Cardiac muscle cell (in vitro differentiated cells and primary cell): ENCODE measurements at regions not wholly inside any gene's neighbourhood (a gene's known extent, or its start where the extent isn't known, plus 50 kb on each side); places are given as distances from the start of the nearest gene placed in this dataset.

ENCODE experiments used
- DNase-seq, 2 donors: peaks; one replicate each; pipeline versions ENCODE4 v3.0.0 to v3.0.0-alpha.2; 2010 to 2017; ENCODE audit warnings: low read depth in 1 of 2, low spot score in 1 of 2
- H3K27ac ChIP-seq: fragments of 200-600 bp; sonication (generic); 2 replicates; pipeline ENCODE4 v1.5.1; 2016
- H3K27me3 ChIP-seq: fragments of 200-600 bp; sonication (generic); 2 replicates; pipeline ENCODE4 v1.6.0; 2016; ENCODE audit warnings: control low read depth
- H3K36me3 ChIP-seq: fragments of 200-600 bp; sonication (generic); 2 replicates; pipeline ENCODE4 v1.5.1; 2016; ENCODE audit warnings: control low read depth
- H3K4me1 ChIP-seq: fragments of 200-600 bp; sonication (generic); 2 replicates; pipeline ENCODE4 v1.8.1; 2017; ENCODE audit warnings: low read depth, mild to moderate bottlenecking, mixed run types
- H3K4me3 ChIP-seq: fragments of 200-600 bp; sonication (generic); 2 replicates; pipeline ENCODE4 v1.5.1; 2016; ENCODE audit warnings: mild to moderate bottlenecking
- H3K9me3 ChIP-seq: fragments of 200-600 bp; sonication (generic); 2 replicates; pipeline ENCODE4 v1.5.1; 2017; ENCODE audit warnings: low read depth, mild to moderate bottlenecking, control low read depth
- CTCF ChIP-seq: IDR thresholded peaks from 2 replicates; pipeline ENCODE4 v1.5.1; 2012; ENCODE audit warnings: low read depth, mild to moderate bottlenecking, low read length

GRCh38 chr10:57788117-57788516 lies 479.6 kb downstream of the IPMK start:
- H3K36me3 ChIP-seq: no peaks in the 10 kb centered on the region
- H3K9me3 ChIP-seq: no peaks in the 10 kb centered on the region
- H3K4me3 ChIP-seq: no peak overlapping the region
- TF ChIP-seq CTCF: no peak
- H3K27ac ChIP-seq: no peak overlapping the region
- H3K27me3 ChIP-seq: no peaks in the 10 kb centered on the region
- no peak for DNase-seq
- H3K4me1 ChIP-seq: no peaks in the 10 kb centered on the region

DNA sequence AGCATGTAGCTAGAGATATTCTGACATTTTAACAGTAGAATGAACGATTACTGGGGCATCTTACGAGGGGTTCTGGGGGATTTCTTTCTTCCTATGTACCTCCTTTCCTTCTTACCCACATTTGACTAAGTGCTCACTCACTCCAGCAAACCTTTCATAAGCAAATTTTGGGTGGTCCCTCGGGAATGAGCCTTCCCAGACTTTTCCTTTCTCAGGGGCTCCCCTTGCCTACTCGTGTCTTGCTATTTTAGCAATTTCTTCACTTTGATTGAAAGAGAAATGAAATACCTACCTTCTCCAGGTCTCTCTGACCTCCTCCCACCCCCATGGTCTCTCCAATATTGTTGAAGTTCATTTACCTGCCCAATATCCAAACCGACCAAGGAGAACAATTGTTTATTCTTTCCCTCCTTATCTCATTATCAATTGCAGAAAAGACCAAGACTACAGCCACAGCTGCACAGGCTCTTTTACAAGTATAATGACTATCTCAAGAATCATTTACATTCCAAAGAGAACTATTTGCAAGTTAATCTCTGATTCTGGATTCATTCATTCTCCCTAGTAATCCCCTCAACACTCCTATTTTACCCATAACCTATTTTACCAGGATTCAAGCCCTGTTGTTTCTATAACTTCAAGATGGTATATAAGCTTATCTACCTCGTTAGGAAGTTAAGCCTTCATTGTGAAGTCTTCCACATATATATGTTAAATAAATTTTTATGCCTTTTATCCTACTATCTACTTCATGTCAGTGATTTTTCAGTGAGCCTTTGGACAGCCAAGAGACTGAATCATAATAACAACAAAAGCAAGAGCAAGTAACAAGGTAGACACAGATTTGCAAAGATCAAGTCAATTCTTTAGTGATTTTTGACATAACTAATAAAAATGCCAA lies 480.6 kb downstream of the IPMK start:
- DNase-seq: no peak
- no peaks in the 10 kb centered on the region for H3K36me3 ChIP-seq
- H3K4me1 ChIP-seq: no peaks in the 10 kb centered on the region
- TF ChIP-seq CTCF: no peak
- no peak overlapping the region for H3K27ac ChIP-seq
- H3K9me3 ChIP-seq: no peaks in the 10 kb centered on the region
- H3K27me3 ChIP-seq: no peaks in the 10 kb centered on the region
- H3K4me3 ChIP-seq: no peak overlapping the region

- Histone ChIP-seq H3K4me3 (no peak overlapping the region), H3K9me3 (no peaks in the 10 kb centered on the region), H3K36me3 (no peaks in the 10 kb centered on the region), H3K27ac (no peak overlapping the region), H3K27me3 (no peaks in the 10 kb centered on the region), H3K4me1 (no peaks in the 10 kb centered on the region)
- no peak for TF ChIP-seq CTCF
- no peak for DNase-seq
Observed at GRCh38 chr10:57786331-57786730, 481.4 kb downstream of the IPMK start.

DNA sequence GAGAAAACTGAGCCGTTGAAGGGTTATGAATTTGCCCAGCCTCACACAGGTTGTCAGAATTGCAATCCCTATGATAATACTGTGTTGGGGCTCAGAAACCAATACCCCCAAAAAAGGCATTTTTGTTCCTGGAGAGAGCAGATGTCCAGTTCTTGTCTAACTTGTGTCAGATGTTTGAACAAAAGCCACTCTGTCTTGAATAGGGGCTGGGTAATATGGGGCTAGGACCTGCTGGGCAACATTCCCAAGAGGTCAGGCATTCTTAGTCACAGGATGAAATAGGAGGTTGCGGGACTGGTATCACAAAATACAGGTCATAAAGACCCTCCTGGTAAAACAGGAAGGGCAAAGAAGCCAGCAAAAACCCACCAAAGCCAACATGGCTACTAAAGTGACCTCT lies 482.1 kb downstream of the IPMK start:
- no peak overlapping the region for H3K27ac ChIP-seq
- H3K4me3 ChIP-seq: no peak overlapping the region
- TF ChIP-seq CTCF: no peak
- H3K27me3 ChIP-seq: no peaks in the 10 kb centered on the region
- no peaks in the 10 kb centered on the region for H3K9me3 ChIP-seq
- DNase-seq: no peak
- no peaks in the 10 kb centered on the region for H3K4me1 ChIP-seq
- no peaks in the 10 kb centered on the region for H3K36me3 ChIP-seq

DNA sequence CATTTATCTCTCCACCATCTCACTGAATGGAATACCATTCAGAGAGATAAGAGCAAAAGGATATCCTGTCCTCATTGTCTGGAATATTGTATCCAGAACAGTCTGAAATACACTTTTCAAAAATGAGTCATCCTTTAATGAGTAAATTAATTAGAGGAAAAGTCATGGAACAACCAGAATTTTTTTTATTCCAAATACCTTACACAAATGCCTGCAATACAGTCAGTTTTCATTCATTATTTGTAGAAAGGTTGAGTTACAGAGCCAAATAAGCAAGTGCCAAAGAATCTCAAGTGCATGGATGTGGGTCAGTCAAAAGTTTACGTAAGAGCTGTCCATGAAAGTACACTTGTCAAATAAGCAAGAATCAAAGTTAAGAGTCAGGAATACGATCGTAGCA lies 482.6 kb downstream of the IPMK start:
- no peak for TF ChIP-seq CTCF
- Histone ChIP-seq H3K4me3 (no peak overlapping the region), H3K27ac (no peak overlapping the region), H3K27me3 (no peaks in the 10 kb centered on the region), H3K4me1 (no peaks in the 10 kb centered on the region), H3K36me3 (no peaks in the 10 kb centered on the region), H3K9me3 (no peaks in the 10 kb centered on the region)
- no peak for DNase-seq
